Muscle of arm (tissue), 1 donor: ENCODE measurements at regions not wholly inside any gene's neighbourhood (a gene's known extent, or its start where the extent isn't known, plus 50 kb on each side); places are given as distances from the start of the nearest gene placed in this dataset.
"Not testable (repeated sequence)": the region's sequence is repeated elsewhere in the genome, so short reads cannot be mapped to it uniquely, and the experiment has no call there.

Source experiments
- DNase-seq: peaks from one replicate; pipeline ENCODE4 v3.0.0-alpha.2; 2013

DNA sequence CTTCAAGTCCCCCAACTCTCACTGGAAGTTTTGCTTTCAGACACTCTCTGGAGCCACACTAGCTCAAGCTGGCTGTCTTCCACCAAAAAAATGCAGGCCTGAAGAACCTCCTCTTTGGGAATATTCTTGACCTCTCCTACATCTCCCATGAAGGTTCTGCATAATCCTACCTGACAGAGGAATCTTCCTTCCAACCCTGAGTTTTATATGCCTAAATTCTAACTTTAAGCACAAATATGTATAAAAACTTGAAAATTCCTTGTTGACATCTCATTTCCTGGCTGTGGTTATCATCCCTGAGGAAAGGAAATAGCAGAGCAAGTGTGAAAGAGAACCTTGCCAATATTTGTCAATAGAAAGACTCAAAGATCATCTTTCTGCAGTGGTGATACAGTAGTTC, 249.0 kb downstream of the LPIN1 start:
- peak; percentile 56 for DNase-seq

DNA sequence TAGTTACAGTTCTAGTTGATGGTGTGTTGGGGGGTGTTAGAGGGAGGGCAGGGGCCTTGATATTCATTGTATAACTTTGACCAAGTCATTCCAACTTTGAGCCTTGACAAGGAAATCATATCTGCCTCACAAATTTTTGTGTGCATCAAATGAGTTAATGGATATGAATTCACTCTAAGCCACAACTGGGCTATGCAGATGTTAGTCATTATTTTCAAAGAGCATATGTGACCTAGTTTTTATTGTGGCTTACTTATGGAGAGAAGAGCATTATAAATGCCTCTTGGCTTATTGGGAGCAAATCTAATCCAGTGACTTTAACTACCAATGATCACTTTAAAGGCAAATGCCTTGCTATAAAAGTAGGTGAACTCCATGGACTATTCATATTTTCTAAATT, 250.2 kb downstream of the LPIN1 start:
- no peak for DNase-seq

GRCh38 chr2:11997142-11997541, 250.7 kb downstream of the LPIN1 start:
- DNase-seq: no peak

DNA sequence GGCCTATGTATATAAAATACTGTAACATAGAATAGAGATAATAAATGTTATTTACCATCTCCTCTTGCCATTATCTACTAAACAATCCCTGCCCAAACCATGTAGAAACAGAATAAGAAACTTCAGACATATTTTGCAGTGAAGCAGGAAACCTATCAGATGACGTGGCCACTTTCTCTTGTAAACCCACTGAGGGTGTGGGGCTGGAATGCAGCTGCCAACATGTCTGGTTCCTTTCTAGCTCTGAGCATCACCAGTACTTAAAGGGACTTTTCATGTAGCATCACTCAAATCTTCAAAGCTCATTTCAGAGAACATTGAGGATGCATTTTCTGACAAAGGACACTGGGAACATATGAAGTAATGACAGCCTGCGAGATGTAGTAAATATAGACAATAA, 251.8 kb downstream of the LPIN1 start:
- DNase-seq: no peak

- DNase-seq: no peak
Measured at GRCh38 chr2:11998626-11999378, 252.4 kb downstream of the LPIN1 start.

- no peak for DNase-seq
Measured at GRCh38 chr2:12001621-12002020, 255.2 kb downstream of the LPIN1 start.

DNA sequence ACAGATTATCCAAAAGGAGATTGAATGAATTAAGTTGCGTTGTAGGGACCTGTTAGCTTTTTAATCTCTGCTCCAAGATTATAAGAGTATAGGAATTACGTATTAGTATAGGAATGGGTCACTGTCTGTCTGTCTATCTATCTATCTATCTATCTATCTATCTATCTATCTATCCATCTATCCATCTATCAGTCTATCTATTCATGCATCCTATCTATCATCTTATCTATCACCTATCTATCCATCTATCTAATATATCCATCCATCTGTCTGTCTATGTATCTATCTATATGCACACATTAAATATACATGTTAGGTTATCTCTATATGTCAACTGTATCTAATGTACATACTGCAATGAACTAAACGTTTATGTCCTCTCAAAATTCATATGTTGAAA, 255.8 kb downstream of the LPIN1 start:
- DNase-seq: no peak

- DNase-seq: no peak
Measured at GRCh38 chr2:12004713-12005112, 258.3 kb downstream of the LPIN1 start.

DNA sequence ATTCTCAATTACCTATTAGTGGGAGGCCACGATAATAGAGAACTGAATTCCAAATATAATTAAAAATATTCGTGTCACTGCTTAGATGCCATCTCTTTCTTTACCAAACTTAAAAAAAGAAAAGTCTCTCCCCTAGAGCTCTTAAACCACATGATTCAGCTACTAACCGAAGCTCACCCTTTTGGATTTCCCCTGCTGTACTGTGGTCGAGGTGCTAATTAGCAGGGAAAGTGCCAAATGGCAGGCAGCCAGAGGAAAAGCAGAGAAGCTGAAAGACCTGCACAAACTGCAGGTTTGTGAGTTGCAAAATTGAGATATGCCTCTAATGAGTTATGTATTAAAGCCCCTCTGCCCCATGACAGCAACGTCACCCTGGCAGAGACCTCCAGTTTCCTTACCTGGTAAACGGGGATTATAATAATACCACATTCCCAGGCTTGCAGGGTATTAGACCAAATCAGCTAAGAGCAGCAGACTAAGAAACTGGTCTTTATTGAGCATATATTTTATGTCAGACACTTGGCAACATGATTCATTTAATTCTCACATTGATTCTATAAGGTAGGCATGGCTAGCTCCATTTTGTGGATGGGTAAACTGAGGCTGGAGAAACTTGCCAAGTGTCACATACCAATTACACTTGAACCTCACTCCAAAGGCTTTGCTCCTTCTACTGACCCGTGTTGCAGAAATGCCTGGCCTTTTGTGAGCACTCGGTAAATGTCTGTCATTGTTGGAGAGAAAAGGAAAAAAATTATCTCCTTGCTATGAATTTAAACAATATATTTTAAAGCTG, 259.7 kb downstream of the LPIN1 start:
- DNase-seq: no peak

- no peak for DNase-seq
Measured at GRCh38 chr2:12006850-12007249, 260.4 kb downstream of the LPIN1 start.

DNA sequence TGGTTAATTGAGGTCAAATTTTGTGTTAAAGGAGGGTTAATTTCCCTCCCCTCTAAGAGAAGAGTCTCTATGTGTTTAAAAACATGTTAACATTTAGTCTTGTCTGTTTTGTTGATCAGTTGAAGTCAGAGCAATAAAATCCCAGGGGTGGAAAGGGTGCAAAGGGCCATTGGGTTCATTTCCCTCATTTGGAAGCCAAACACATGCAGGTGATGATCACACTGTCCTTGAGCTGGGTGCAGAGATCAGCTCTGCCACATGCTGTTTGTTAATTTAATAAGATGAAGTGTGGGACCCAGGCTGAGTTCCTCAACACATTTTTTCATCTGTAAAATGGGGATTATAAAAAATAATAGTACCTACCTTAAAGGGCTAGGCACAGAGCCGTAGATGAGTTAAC, 260.9 kb downstream of the LPIN1 start:
- no peak for DNase-seq

GRCh38 chr2:12008425-12009061, 262.1 kb downstream of the LPIN1 start:
- no peak for DNase-seq

DNA sequence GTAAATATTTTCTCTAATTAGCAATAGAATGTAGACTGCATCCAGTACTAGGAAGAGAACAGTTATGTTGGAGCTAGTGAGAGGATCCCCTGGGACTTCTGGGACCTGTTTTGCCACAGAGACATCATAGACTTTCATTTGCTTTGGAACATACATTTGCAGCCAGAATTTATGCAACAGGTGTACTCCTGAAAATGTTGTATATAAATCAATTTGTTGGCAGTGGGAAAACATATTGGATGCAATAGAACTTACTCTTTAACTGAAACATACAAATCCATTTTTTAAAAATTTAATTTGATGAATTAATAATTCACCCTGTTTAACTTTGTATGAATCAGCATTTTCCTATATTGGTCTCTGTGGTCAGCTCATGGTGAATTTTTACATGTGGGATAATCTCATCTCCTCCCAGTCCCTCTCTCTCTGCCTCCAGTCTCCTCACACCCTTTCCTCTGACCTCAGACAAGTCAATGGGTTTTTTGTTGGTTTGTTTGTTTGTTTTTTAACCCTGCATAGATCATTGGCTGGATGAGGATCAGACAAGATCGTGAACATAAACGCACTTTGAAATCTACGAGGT, 263.0 kb downstream of the LPIN1 start:
- DNase-seq: no peak

DNA sequence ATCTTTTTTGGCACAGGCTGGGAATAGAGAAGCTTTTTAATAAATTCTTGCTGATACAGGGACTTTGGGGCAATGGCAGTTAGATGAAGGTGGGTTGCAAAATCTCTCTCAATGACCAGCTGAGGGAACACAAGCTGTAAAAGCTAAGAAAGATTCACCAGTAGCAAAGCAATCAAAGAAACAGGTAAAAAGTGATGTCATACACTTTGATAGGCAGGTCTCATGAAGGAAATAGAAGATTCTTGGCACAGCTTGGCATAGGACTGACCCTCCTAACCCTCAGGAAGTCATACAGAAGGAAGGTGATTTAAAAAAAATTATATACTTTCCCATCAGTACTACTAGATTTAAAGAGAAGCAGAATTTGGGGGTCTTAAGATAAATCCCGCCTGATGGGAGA, 263.6 kb downstream of the LPIN1 start:
- DNase-seq: no peak

DNA sequence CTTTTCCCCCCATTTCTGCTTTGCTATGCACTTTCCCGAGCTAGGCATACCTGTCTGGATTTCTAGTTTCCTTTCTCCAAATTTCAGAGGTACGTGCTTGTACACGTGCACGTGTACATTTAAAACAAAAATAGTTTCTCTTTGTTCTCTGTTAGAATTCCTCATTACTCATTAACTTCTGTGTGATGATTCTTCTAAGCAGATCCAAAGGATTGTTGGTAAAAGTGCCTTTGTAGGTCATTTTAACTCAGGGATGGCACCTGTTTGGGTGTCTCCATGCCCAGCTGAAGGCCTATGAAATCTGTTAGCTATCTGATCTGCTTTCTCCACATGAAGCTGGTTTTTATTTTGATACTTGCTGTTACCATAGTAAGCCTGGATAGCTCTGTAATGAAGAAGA, 264.3 kb downstream of the LPIN1 start:
- DNase-seq: no peak

DNA sequence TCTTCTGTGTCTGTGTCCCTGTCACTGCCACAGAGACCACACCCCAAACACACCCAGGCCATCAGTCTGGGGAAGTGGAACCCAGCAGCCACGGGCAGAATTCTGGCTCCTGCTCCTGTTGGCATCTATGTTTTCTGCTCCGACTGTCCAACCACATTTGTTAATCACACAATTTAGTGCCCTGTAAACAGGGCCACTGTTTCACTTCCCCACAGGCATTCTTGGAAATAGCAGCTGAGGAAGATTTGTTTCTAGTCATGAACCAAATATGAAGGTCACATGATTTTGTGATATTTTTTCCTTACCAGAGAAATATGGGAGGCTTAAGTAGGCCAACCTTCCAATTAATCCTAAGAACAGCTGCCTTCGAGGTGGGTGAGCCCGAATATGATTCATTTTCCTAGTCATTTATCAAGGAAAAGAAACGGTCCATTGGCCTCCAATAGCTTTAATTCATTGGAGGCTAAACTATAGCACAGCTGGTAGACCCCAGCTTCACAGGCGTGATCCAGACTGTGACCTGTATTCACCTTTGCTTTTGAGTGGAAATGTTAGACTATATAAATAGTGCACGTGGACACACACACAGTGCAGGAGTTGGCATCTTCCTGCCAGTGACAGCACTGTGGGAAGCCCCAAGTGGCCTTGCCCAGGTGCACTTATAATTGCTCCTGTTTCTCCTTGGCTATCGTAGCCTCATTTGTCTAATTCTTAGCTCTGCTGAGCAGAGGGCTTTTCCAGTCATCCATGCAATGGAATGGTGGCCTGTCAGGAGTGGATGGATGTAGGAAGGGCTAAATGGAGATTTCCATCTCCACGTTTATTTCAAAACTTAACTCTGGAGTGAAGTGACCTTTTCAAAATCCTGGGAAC, 267.9 kb downstream of the LPIN1 start:
- DNase-seq: no peak

GRCh38 chr2:12017499-12018157, 271.2 kb downstream of the LPIN1 start:
- DNase-seq: no peak

- not testable (repeated sequence) for DNase-seq
Measured at GRCh38 chr2:12018726-12019125, 272.3 kb downstream of the LPIN1 start.

DNA sequence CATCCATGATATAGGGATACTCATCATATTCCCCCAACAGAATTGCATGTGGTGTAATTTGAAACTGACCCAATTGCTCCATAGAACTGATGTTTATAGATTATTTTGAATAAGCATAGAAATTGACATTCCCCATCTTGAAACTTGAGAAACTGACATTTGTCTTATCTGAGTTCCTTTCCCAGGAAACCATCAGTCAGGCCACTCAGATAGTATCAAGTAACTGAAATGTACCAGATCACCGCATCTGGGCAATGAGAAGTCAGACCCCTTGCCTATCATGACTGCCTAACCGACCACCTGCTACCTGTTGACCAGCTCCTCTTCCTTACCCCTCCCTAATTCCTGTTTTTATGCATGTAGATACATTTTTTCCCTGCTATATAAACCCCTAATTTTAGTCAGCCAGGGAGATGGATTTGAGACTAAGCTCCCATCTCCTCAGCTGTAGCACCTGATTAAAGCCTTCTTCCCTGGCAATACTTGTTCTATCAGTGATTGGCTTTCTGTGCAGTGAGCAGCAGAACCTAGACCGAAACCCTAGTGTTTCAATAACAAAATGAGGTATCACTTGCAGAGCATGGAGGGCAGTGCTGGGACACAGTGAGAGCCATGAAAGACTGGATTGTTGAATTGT, 274.5 kb downstream of the LPIN1 start:
- no peak for DNase-seq

- not testable (repeated sequence) for DNase-seq
Measured at GRCh38 chr2:12024197-12024907, 277.9 kb downstream of the LPIN1 start.
